ENCODE measurements at regions not wholly inside any gene's neighbourhood (a gene's known extent, or its start where the extent isn't known, plus 50 kb on each side); places are given as distances from the start of the nearest gene placed in this dataset.

- Histone ChIP-seq H3K4me1 (ENCODE audit: control insufficient read depth, low read length) (no peaks in the 10 kb centered on the region), H3K79me2 (ENCODE audit: control insufficient read depth, low read length) (no peaks in the 10 kb centered on the region), H4K20me1 (ENCODE audit: control insufficient read depth, insufficient read depth, low read depth, low read length) (no peaks in the 10 kb centered on the region), H3K36me3 (ENCODE audit: control insufficient read depth, low read length) (no peaks in the 10 kb centered on the region), H3K4me2 (ENCODE audit: low read length) (no peak overlapping the region), H3K9me3 (ENCODE audit: control insufficient read depth, insufficient read depth, low read length) (no peaks in the 10 kb centered on the region), H3K4me3 (ENCODE audit: low read length) (no peak overlapping the region), H3K27ac (ENCODE audit: low read depth, low read length) (no peak overlapping the region), H3F3A (ENCODE audit: control insufficient read depth, insufficient read depth) (no peaks in the 10 kb centered on the region), H3K27me3 (ENCODE audit: control insufficient read depth, low read length) (peaks cover 3% of the 10 kb centered on the region; the same call in 1 of the 2 replicates), H3K9me2 (replicated peaks; ENCODE audit: control insufficient read depth, low read length) (no peaks in the 10 kb centered on the region)
- TF ChIP-seq CTCF (IDR thresholded peaks at IDR 0.05; ENCODE audit: low read depth, low read length, poor library complexity, severe bottlenecking) (peak; percentile 18), EZH2phosphoT487 (IDR thresholded peaks at IDR 0.05; ENCODE audit: borderline replicate concordance, low read length) (no peak)
These were observed 72.3 kb upstream of the ANXA1 start for GRCh38 chr9:73079326-73079725.

- Histone ChIP-seq H3K4me1 (ENCODE audit: control insufficient read depth, low read length) (no peaks in the 10 kb centered on the region), H3K9me2 (replicated peaks; ENCODE audit: control insufficient read depth, low read length) (no peaks in the 10 kb centered on the region), H3K4me3 (ENCODE audit: low read length) (no peak overlapping the region), H3K27me3 (ENCODE audit: control insufficient read depth, low read length) (peaks cover 6% of the 10 kb centered on the region), H3K27ac (ENCODE audit: low read depth, low read length) (no peak overlapping the region), H3K9me3 (ENCODE audit: control insufficient read depth, insufficient read depth, low read length) (no peaks in the 10 kb centered on the region), H3K36me3 (ENCODE audit: control insufficient read depth, low read length) (no peaks in the 10 kb centered on the region), H4K20me1 (ENCODE audit: control insufficient read depth, insufficient read depth, low read depth, low read length) (no peaks in the 10 kb centered on the region), H3F3A (ENCODE audit: control insufficient read depth, insufficient read depth) (no peaks in the 10 kb centered on the region), H3K79me2 (ENCODE audit: control insufficient read depth, low read length) (no peaks in the 10 kb centered on the region), H3K4me2 (ENCODE audit: low read length) (no peak overlapping the region)
- TF ChIP-seq CTCF (IDR thresholded peaks at IDR 0.05; ENCODE audit: low read depth, low read length, poor library complexity, severe bottlenecking) (no peak), EZH2phosphoT487 (IDR thresholded peaks at IDR 0.05; ENCODE audit: borderline replicate concordance, low read length) (no peak)
These were observed 74.0 kb upstream of the ANXA1 start for GRCh38 chr9:73077625-73078030.

GRCh38 chr9:73076970-73077369, 74.7 kb upstream of the ANXA1 start:
- no peaks in the 10 kb centered on the region for H3K4me1 ChIP-seq (ENCODE audit: control insufficient read depth, low read length)
- H3K27me3 ChIP-seq (ENCODE audit: control insufficient read depth, low read length), result peaks cover 6% of the 10 kb centered on the region
- H3K79me2 ChIP-seq (ENCODE audit: control insufficient read depth, low read length), result no peaks in the 10 kb centered on the region
- no peaks in the 10 kb centered on the region for H3K9me3 ChIP-seq (ENCODE audit: control insufficient read depth, insufficient read depth, low read length)
- H3K36me3 ChIP-seq (ENCODE audit: control insufficient read depth, low read length), result no peaks in the 10 kb centered on the region
- no peaks in the 10 kb centered on the region for H4K20me1 ChIP-seq (ENCODE audit: control insufficient read depth, insufficient read depth, low read depth, low read length)
- H3K27ac ChIP-seq (ENCODE audit: low read depth, low read length), result no peak overlapping the region
- H3K9me2 ChIP-seq (replicated peaks; ENCODE audit: control insufficient read depth, low read length), result no peaks in the 10 kb centered on the region
- no peak overlapping the region for H3K4me3 ChIP-seq (ENCODE audit: low read length)
- H3K4me2 ChIP-seq (ENCODE audit: low read length), result no peak overlapping the region
- no peaks in the 10 kb centered on the region for H3F3A ChIP-seq (ENCODE audit: control insufficient read depth, insufficient read depth)
- TF ChIP-seq EZH2phosphoT487 (IDR thresholded peaks at IDR 0.05; ENCODE audit: borderline replicate concordance, low read length) (no peak), CTCF (IDR thresholded peaks at IDR 0.05; ENCODE audit: low read depth, low read length, poor library complexity, severe bottlenecking) (no peak)

All from DOHH2 (cell line).